ENCODE measurements at regions not wholly inside any gene's neighbourhood (a gene's known extent, or its start where the extent isn't known, plus 50 kb on each side); places are given as distances from the start of the nearest gene placed in this dataset.

GRCh38 chr13:50476577-50477285, 366.8 kb downstream of the DLEU7 start:
- Histone ChIP-seq H3K27ac (no peak overlapping the region), H3K36me3 (no peaks in the 10 kb centered on the region), H3K4me3 (no peak overlapping the region), H3K27me3 (no peaks in the 10 kb centered on the region), H3K4me1 (no peaks in the 10 kb centered on the region), H3K9me3 (no peaks in the 10 kb centered on the region)
- intact Hi-C loops (cut with DNase I): no loop called here
- WGBS, 2 donors: 57 to 73% methylated on average over 5 of the region's 5 CpGs
- FAIRE-seq (no peak), DNase-seq (no peak), ATAC-seq (no peak)
- TF ChIP-seq, protein P1, sequence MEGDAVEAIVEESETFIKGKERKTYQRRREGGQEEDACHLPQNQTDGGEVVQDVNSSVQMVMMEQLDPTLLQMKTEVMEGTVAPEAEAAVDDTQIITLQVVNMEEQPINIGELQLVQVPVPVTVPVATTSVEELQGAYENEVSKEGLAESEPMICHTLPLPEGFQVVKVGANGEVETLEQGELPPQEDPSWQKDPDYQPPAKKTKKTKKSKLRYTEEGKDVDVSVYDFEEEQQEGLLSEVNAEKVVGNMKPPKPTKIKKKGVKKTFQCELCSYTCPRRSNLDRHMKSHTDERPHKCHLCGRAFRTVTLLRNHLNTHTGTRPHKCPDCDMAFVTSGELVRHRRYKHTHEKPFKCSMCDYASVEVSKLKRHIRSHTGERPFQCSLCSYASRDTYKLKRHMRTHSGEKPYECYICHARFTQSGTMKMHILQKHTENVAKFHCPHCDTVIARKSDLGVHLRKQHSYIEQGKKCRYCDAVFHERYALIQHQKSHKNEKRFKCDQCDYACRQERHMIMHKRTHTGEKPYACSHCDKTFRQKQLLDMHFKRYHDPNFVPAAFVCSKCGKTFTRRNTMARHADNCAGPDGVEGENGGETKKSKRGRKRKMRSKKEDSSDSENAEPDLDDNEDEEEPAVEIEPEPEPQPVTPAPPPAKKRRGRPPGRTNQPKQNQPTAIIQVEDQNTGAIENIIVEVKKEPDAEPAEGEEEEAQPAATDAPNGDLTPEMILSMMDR (IDR thresholded peaks at IDR 0.05): no peak

DNA sequence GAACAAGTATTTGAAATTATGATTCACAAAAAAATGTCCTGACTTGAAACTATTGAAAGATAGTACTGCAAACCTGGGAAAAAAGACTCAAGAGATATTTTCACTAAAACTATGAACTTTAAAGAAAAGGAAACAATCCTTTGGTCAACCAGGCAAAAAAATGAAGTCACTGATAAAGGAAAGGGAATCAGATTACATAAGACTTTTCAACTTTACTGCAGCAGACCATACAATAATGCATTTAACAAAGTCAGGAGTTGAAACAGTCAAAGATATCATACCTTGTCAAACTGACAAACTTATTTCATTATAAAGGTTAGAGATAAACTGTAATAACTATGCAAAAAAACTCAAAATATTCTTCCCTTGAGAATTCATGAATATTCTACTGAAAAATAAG, 361.6 kb downstream of the DLEU7 start:
- H3K4me1 ChIP-seq: no peaks in the 10 kb centered on the region
- H3K27me3 ChIP-seq: no peaks in the 10 kb centered on the region
- H3K27ac ChIP-seq: no peak overlapping the region
- no peak overlapping the region for H3K4me3 ChIP-seq
- ATAC-seq (no peak), DNase-seq (no peak), FAIRE-seq (no peak)
- TF ChIP-seq, protein P1 (IDR thresholded peaks at IDR 0.05): no peak
- H3K36me3 ChIP-seq: no peaks in the 10 kb centered on the region
- intact Hi-C loops (cut with DNase I): no loop called here
- H3K9me3 ChIP-seq: no peaks in the 10 kb centered on the region

DNA sequence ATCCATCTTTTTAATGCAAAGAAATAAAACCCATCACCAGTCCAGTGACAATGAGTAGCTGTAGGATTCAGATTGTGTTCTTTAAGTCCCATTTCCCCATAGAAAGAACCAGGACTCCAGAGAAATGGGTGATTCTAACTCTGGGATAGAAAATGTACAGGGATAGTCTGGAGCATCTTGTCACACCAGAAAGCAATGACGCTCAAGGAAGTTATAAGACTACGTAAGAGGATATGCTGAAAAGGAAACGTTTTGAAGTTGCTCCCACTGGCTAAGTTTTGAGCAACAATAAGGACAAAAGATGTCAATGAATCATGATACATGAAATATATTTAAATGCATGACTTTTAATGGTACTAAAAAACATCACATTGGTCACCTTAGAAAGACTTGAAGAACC, 360.1 kb downstream of the DLEU7 start:
- Histone ChIP-seq H3K4me1 (no peaks in the 10 kb centered on the region), H3K36me3 (no peaks in the 10 kb centered on the region), H3K27ac (no peak overlapping the region), H3K9me3 (no peaks in the 10 kb centered on the region), H3K4me3 (no peak overlapping the region), H3K27me3 (no peaks in the 10 kb centered on the region)
- no peak for DNase-seq
- TF ChIP-seq, protein P1 (IDR thresholded peaks at IDR 0.05): no peak
- WGBS, 2 donors: 69 to 76% methylated on average over 3 of the region's 3 CpGs
- no peak for FAIRE-seq
- intact Hi-C loops (cut with DNase I): no loop called here
- ATAC-seq: no peak

DNA sequence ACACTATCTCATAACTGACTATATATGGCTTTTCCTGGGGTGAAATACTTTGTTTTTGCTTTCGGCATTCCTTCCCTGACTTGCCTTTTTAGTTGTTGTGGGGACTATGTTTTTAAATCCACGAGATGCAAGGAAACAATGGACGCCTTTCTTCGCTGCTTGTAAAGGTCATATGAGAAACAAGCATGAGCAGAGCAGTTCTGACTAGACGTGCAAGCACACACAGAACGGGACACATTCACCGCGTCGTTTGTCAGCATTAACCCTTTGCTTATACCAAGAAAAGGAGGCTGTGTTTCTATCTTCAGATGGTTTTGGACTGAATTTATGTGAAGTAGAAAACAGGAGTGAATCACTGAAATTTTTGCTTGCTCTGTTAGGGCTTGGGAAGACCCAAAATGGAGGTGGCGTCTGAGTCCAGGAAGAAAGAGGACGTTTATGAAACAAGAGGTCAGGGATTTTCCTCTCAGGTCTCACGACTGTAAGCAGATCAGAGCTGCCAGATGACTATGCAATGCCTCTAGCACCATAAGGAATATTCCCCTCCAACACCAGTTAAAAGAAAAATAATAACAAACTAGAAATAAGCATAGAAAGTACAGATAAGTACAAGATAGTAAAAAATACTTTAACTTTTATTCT, 358.9 kb downstream of the DLEU7 start:
- Histone ChIP-seq H3K27me3 (no peaks in the 10 kb centered on the region), H3K4me1 (no peaks in the 10 kb centered on the region), H3K27ac (no peak overlapping the region), H3K9me3 (no peaks in the 10 kb centered on the region), H3K4me3 (no peak overlapping the region), H3K36me3 (no peaks in the 10 kb centered on the region)
- 38 to 39% methylated on average over 12 of the region's 12 CpGs for WGBS, 2 donors
- ATAC-seq (no peak), DNase-seq (no peak), FAIRE-seq (no peak)
- TF ChIP-seq, protein P1 (IDR thresholded peaks at IDR 0.05): no peak
- intact Hi-C loops (cut with DNase I): no loop called here

Measured in pancreas (tissue), 10 donors.